RWPE2 (cell line): ENCODE measurements at regions not wholly inside any gene's neighbourhood (a gene's known extent, or its start where the extent isn't known, plus 50 kb on each side); places are given as distances from the start of the nearest gene placed in this dataset.

Experiments used
- ATAC-seq: fragments of 200-7000 bp; cut with Tn5 transposase; 3 replicates; pipeline ENCODE4 v1.9.1; 2021; ENCODE audit warnings: low read depth
- DNase-seq: peaks from one replicate; pipeline ENCODE4 v3.0.0-alpha.2; 2020; ENCODE audit warnings: low spot score
- H3K27ac ChIP-seq: fragments of 450-650 bp; 2 replicates; pipeline ENCODE4 v1.5.1; 2017; ENCODE audit warnings: mild to moderate bottlenecking; ENCODE audit not compliant: poor library complexity, severe bottlenecking
- H3K27me3 ChIP-seq: fragments of 250-450 bp; sonication (Bioruptor Pico); 2 replicates; pipeline ENCODE4 v1.5.1; 2021; ENCODE audit warnings: mild to moderate bottlenecking, moderate library complexity; ENCODE audit not compliant: insufficient read depth, poor library complexity, severe bottlenecking
- H3K36me3 ChIP-seq: fragments of 250-450 bp; sonication (Bioruptor Pico); 2 replicates; pipeline ENCODE4 v1.5.1; 2020; ENCODE audit warnings: low read depth, mild to moderate bottlenecking, moderate library complexity
- H3K4me1 ChIP-seq: fragments of 250-450 bp; sonication (Bioruptor Pico); 2 replicates; pipeline ENCODE4 v1.5.1; 2021; ENCODE audit warnings: mild to moderate bottlenecking, moderate library complexity; ENCODE audit not compliant: insufficient read depth, poor library complexity, severe bottlenecking
- H3K4me3 ChIP-seq: fragments of 250-450 bp; sonication (Bioruptor Pico); 2 replicates; pipeline ENCODE4 v1.5.1; 2021; ENCODE audit warnings: mild to moderate bottlenecking, moderate library complexity; ENCODE audit not compliant: severe bottlenecking
- H3K9me3 ChIP-seq: fragments of 250-450 bp; sonication (Bioruptor Pico); 2 replicates; pipeline ENCODE4 v1.5.1; 2021; ENCODE audit warnings: mild to moderate bottlenecking, moderate library complexity; ENCODE audit not compliant: severe bottlenecking
- TF ChIP-seq, protein P1 (sequence below): fragments of 450-650 bp; IDR thresholded peaks from one replicate; pipeline ENCODE4 v1.5.1; 2017; ENCODE audit warnings: mild to moderate bottlenecking, moderate library complexity; ENCODE audit not compliant: poor library complexity, severe bottlenecking

DNA sequence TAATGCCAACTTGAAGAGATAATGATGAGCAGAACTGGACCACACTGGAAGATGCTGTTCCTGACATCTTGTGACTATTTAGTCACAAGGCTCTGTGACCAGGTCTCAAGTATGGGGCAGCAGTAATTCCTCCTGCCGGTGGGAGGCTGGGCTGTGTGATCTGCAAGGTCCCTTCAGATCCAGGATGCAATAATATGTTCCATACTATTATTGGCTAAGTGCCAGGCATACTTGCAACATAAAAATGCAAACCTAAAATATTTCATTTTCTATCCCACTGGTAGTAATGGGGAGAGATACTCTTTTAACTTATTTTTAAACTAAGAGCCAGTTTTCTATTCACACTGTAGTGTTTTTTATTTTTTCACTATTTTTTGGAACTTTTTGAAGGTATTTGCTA is 171.5 kb downstream of the CYP26A1 start:
- no peaks in the 10 kb centered on the region for H3K27me3 ChIP-seq
- no peaks in the 10 kb centered on the region for H3K9me3 ChIP-seq
- DNase-seq (no peak), ATAC-seq (no peak)
- H3K36me3 ChIP-seq = no peaks in the 10 kb centered on the region
- H3K4me1 ChIP-seq = no peaks in the 10 kb centered on the region
- TF ChIP-seq, protein P1, sequence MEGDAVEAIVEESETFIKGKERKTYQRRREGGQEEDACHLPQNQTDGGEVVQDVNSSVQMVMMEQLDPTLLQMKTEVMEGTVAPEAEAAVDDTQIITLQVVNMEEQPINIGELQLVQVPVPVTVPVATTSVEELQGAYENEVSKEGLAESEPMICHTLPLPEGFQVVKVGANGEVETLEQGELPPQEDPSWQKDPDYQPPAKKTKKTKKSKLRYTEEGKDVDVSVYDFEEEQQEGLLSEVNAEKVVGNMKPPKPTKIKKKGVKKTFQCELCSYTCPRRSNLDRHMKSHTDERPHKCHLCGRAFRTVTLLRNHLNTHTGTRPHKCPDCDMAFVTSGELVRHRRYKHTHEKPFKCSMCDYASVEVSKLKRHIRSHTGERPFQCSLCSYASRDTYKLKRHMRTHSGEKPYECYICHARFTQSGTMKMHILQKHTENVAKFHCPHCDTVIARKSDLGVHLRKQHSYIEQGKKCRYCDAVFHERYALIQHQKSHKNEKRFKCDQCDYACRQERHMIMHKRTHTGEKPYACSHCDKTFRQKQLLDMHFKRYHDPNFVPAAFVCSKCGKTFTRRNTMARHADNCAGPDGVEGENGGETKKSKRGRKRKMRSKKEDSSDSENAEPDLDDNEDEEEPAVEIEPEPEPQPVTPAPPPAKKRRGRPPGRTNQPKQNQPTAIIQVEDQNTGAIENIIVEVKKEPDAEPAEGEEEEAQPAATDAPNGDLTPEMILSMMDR = no peak
- no peak overlapping the region for H3K27ac ChIP-seq
- no peak overlapping the region for H3K4me3 ChIP-seq

DNA sequence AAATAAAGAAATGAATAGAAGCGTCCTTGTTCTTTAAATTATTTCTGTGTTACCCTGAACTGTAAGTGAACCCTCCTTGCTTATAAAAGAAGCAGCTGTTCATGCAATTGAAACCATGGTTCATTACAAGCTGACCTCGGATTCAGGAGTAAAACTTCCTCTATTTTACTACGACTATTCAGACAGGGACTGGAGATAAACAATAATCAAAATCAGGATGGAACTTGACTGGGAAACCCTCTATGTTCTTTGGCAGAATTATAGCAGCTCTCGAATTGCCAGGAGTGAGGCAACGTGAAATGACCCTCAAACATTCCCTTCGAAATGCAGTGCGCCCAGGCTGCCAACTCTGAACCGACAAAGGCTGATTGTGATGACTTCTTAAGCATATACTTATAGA is 172.1 kb downstream of the CYP26A1 start:
- DNase-seq = no peak
- H3K27ac ChIP-seq = no peak overlapping the region
- TF ChIP-seq, protein P1 = no peak
- H3K27me3 ChIP-seq = no peaks in the 10 kb centered on the region
- no peaks in the 10 kb centered on the region for H3K4me1 ChIP-seq
- no peak for ATAC-seq
- H3K9me3 ChIP-seq = no peaks in the 10 kb centered on the region
- no peaks in the 10 kb centered on the region for H3K36me3 ChIP-seq
- H3K4me3 ChIP-seq = no peak overlapping the region

DNA sequence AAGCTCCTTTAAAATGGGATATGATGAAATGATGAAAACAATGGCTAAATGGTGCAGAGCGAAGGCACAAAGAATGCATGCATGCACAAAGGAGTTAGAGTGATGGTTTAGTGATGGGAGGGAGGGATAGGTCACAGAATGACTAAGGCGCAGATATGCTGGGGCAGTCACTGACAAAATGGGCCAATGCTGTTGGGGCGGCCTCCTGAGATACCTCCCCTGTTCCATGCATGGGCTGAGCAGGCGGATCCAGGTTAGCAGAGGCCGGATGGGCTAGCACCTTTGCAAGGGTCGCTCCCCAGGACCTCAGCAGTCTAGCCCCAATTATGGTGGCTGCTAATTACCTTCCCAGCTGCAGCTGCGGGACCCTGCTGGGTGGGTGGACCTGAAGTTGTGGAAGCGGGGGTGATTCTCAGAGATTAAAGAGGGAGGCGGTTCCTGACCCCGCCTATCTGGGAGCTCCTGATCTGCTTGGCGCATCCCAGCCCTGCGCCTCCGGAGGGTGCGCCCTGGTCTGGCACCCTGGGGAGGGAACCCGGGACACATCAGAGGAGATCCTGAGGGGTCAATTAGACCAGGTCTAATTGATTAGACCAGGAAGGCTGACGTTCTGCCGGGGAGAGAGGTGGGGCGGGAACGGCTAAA is 175.0 kb downstream of the CYP26A1 start:
- ATAC-seq (no peak), DNase-seq (no peak)
- no peak overlapping the region for H3K27ac ChIP-seq
- H3K9me3 ChIP-seq = no peaks in the 10 kb centered on the region
- no peaks in the 10 kb centered on the region for H3K36me3 ChIP-seq
- no peaks in the 10 kb centered on the region for H3K27me3 ChIP-seq
- H3K4me3 ChIP-seq = no peak overlapping the region
- TF ChIP-seq, protein P1 = no peak
- H3K4me1 ChIP-seq = no peaks in the 10 kb centered on the region

DNA sequence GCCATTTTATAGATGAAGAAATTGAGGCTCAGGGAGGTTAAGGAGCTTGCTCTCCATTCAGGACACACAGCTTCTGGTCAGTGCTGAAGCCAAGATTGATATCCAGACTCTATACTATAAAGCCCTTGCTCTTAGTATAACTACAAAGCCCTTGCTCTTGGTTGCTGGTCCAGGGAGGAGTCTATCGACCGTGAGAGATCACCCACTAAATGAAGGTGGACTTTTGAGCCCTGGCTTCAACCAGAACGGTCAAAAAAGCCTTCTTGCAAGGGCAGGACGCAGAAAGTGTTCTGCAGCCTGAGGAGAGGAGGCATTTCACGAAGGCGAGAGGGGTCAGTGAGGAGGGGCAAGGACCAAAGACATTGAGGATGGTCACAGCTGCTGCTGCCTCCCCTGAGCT is 176.3 kb downstream of the CYP26A1 start:
- no peak for ATAC-seq
- Histone ChIP-seq H3K4me3 (no peak overlapping the region), H3K9me3 (no peaks in the 10 kb centered on the region), H3K4me1 (no peaks in the 10 kb centered on the region), H3K36me3 (no peaks in the 10 kb centered on the region), H3K27me3 (no peaks in the 10 kb centered on the region), H3K27ac (no peak overlapping the region)
- TF ChIP-seq, protein P1 = no peak
- no peak for DNase-seq

DNA sequence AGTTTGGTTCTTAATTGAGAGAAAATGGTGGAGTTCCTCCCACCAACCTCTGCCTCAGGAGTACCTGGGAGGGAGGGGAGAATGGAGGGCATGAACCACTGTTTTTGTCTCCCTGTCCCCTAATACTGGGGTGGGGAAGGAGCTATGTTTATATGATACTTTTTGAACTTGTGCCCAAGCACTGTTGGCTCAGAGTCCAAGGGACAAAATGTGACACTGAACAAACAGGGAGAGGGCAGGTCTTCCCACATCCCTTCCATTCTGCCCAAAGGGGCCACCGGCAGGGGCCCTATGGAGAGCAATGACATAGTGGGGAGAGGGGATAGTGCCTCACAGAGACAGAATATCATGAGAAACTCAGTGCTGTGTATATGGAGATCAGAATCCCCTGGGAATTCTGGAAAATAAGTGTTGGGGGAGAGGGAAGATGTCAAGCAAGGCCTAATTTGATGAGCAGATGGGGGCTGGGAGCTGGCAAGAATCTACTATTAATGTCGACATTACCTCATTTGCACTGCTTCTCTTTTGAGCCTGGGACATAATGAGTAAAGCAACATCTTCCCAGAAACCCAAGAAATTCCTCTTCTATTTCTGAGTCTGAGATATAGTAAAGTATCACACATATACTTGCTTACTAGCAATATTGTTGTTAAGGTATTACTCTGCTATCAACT is 180.6 kb downstream of the CYP26A1 start:
- Histone ChIP-seq H3K27me3 (no peaks in the 10 kb centered on the region), H3K4me3 (no peak overlapping the region), H3K36me3 (no peaks in the 10 kb centered on the region), H3K9me3 (no peaks in the 10 kb centered on the region), H3K27ac (no peak overlapping the region), H3K4me1 (no peaks in the 10 kb centered on the region)
- DNase-seq (no peak), ATAC-seq (no peak)
- TF ChIP-seq, protein P1 = no peak
